GM18870 (cell line): ENCODE measurements at regions not wholly inside any gene's neighbourhood (a gene's known extent, or its start where the extent isn't known, plus 50 kb on each side); places are given as distances from the start of the nearest gene placed in this dataset.

Experiments used
- ATAC-seq: cut with Tn5 transposase; IDR thresholded peaks from one replicate; pipeline ENCODE4 v1.9.1; 2021; ENCODE audit warnings: moderate library complexity; ENCODE audit not compliant: unreplicated experiment

DNA sequence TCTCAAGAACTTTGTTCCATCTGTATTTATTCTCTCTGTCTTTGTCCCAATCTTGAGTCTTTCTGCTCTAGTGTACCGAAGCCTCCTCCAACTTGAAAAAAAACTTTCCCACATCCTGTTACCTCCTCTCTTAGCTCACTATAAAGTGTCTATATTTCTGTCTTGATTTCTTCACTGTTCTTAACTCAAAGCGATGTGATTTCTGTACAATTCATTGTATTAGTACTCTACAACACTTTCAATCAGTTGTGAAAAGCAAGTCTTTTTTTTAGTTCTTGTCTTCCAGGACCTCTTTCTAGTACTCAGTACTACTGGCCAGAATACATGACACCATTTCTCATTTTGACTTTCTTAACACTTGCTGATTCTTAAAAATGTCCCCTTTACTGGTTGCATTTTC is 353.5 kb upstream of the SATB1 start:
- ATAC-seq = no peak

- ATAC-seq = no peak
Observed at GRCh38 chr3:18778094-18778493, 353.0 kb upstream of the SATB1 start.

DNA sequence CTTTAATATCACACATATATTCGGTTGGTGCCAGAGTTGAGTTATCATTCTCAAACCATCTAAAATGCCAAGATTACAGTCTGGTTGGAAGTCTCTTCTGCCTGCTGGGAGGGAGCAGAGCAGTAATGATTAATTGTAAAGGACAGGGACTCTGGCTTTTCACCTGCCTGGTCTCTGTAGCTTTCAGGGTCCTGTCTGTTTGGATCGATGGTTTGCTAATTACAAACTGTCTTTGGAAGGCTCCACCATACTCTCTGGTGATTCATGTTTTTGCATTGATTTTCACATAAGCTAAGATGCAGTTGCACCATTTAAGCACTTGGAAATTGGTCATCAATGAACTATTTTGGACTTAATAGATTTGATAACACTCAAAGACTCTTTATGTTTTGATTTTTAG is 350.4 kb upstream of the SATB1 start:
- ATAC-seq = no peak

DNA sequence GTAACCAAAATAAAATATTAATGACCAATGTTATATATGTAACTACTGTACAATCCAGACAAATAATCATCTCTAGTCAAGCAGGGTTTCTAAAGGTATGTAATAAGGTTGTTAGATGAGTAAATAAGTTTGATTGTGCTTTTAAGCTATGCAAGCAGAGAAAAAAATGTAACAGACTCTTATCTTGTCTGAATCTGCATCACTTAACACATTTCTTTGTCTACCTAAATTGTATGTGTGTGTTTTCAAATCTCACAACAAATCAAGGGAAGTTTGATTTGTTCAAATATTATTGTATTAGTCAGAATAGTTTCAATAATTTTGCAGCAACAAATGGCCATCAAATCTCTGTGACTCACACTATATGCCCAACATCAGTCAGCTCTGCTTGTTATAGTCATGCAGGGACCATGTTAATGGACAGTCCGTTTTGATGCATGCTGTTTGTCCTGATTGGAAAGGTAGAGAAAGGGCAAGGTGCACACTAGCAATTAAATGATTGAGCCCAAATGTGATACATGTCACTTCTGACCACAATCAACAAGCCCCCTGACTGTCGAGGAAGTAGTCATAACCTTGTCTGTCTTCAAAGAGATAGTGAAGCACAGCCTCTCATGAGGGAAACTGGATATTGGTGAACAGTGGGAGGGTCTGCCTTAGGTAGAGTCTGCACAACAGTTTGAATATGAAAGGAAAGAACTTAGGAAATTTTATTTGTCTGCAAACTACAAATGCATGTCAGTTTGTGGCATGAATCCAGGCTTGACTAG is 349.4 kb upstream of the SATB1 start:
- no peak for ATAC-seq

GRCh38 chr3:18772699-18773305 is 347.7 kb upstream of the SATB1 start:
- no peak for ATAC-seq

DNA sequence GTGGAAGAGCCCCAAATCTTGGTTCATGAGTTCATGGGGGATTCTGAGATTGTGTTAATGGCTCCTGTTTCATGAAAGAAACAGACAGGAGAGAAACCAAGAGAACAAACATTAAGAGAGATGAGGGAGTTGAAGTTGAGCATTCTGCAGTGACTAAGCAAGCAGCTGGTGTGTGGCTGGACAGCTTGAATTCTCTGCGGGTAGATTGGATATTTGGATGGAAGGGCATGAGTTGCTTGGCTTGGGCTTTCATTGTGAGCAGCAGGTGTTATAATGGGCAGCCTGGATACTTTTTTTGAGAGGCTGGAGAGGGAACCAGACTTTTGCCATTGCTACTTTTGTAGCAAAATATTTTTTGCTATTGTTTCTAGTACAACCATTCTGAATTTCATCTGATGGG is 346.8 kb upstream of the SATB1 start:
- no peak for ATAC-seq

GRCh38 chr3:18770800-18771199 is 345.7 kb upstream of the SATB1 start:
- ATAC-seq = no peak

- no peak for ATAC-seq
Observed at GRCh38 chr3:18767756-18768303, 342.7 kb upstream of the SATB1 start.

- no peak for ATAC-seq
Observed at GRCh38 chr3:18766974-18767373, 341.8 kb upstream of the SATB1 start.

- ATAC-seq = no peak
Observed at GRCh38 chr3:18765662-18766061, 340.5 kb upstream of the SATB1 start.

- no peak for ATAC-seq
Observed at GRCh38 chr3:18765161-18765560, 340.0 kb upstream of the SATB1 start.

DNA sequence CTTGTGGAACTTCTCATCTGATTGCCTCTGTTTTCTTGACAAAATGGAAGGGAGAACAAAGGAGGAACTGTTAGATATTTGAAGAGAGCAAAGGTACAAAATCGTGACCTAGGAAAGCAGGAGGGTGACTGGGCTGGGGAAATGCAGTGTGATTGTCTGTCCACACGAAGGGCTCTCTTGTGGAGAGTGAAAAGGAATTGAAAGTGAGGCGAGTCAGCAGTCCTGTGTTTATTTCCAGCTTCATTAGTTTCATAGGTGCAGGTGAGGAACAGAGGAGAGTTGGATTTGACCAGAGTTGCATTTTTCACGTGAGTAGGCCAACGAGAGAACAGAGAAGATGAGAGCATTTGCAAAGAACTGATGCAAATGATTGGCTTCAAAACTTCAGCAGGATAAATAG is 336.4 kb upstream of the SATB1 start:
- ATAC-seq = no peak

DNA sequence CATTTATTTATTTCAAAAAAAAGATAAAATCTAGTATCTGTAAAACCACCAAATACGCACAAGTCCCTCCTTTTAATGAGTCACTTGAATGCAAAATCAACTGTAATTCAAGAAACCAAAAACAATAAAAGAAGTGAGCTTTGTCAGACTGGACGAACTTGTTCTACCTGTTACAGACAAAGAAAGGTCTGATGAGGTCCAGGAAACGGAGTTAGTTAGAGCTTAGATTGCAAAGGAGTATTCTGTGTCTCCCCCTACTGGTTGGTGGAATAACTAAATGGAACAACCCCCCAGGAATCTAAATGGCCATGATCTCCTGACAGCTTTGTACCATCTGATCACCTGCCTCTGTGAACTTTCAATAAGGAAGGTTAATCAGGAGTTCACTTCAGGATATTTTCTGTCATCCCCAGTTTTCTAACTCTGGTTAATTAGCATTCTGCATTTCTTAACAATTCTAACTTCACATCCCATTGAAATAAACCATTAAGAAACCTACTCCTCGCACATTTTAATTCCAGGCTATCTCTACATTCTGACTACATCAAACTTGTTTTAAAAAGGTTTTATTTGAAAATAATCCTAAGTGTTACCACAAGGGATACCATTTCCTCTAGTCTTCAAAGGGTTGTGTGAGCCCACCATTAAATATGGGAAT is 333.0 kb upstream of the SATB1 start:
- ATAC-seq = peak; percentile 83

- ATAC-seq = no peak
Observed at GRCh38 chr3:18757476-18757875, 332.3 kb upstream of the SATB1 start.

GRCh38 chr3:18752273-18752934 is 327.3 kb upstream of the SATB1 start:
- ATAC-seq = no peak

GRCh38 chr3:18751514-18751913 is 326.4 kb upstream of the SATB1 start:
- ATAC-seq = peak; percentile 58

GRCh38 chr3:18747383-18747782 is 322.2 kb upstream of the SATB1 start:
- no peak for ATAC-seq

DNA sequence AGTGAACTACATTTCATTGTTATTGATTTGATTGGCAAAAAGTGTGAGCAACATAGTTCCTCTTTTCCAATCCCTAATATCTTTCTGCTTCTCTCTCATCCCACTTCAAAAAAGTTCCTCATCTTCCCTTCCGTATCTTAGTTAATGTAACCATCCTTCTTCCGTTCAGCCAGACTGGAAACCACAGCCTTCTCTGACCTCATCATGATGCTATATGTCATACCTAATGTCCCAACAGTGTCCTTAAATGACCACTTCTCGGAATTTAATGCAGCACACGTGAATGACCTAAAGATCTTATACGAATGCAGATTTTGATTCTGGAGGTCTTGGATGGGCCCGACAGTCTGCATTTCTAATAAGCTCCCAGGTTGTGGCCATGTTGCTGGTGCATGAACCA is 320.3 kb upstream of the SATB1 start:
- no peak for ATAC-seq

- ATAC-seq = no peak
Observed at GRCh38 chr3:18744472-18744871, 319.3 kb upstream of the SATB1 start.

GRCh38 chr3:18743761-18744160 is 318.6 kb upstream of the SATB1 start:
- ATAC-seq = no peak
